WERI-Rb-1 (cell line): ENCODE measurements at regions not wholly inside any gene's neighbourhood (a gene's known extent, or its start where the extent isn't known, plus 50 kb on each side); places are given as distances from the start of the nearest gene placed in this dataset.

ENCODE experiments used
- DNase-seq: peaks from one replicate; pipeline ENCODE4 v3.0.0-alpha.2; 2020
- H3K27ac ChIP-seq: fragments of 250-450 bp; sonication (Bioruptor Pico); 2 replicates; pipeline ENCODE4 v1.5.1; 2020; ENCODE audit warnings: mild to moderate bottlenecking, moderate library complexity
- H3K27me3 ChIP-seq: fragments of 250-450 bp; sonication (Bioruptor Pico); 2 replicates; pipeline ENCODE4 v1.5.1; 2021; ENCODE audit warnings: mild to moderate bottlenecking, low read depth, moderate library complexity; ENCODE audit not compliant: insufficient read depth, severe bottlenecking
- H3K36me3 ChIP-seq: fragments of 250-450 bp; sonication (Bioruptor Pico); 2 replicates; pipeline ENCODE4 v1.5.1; 2020; ENCODE audit warnings: mild to moderate bottlenecking, moderate library complexity
- H3K4me3 ChIP-seq: 2 replicates; pipeline ENCODE4 v1.5.1; 2011; ENCODE audit warnings: low read depth, mild to moderate bottlenecking, control low read depth, low read length
- H3K9me3 ChIP-seq: fragments of 250-450 bp; sonication (Bioruptor Pico); 2 replicates; pipeline ENCODE4 v1.5.1; 2021; ENCODE audit warnings: mild to moderate bottlenecking, moderate library complexity; ENCODE audit not compliant: severe bottlenecking
- TF ChIP-seq, protein P1 (sequence below): IDR thresholded peaks from 2 replicates; pipeline ENCODE4 v1.5.1; 2011; ENCODE audit warnings: low read depth, mild to moderate bottlenecking, control low read depth, inconsistent platforms, low read length

DNA sequence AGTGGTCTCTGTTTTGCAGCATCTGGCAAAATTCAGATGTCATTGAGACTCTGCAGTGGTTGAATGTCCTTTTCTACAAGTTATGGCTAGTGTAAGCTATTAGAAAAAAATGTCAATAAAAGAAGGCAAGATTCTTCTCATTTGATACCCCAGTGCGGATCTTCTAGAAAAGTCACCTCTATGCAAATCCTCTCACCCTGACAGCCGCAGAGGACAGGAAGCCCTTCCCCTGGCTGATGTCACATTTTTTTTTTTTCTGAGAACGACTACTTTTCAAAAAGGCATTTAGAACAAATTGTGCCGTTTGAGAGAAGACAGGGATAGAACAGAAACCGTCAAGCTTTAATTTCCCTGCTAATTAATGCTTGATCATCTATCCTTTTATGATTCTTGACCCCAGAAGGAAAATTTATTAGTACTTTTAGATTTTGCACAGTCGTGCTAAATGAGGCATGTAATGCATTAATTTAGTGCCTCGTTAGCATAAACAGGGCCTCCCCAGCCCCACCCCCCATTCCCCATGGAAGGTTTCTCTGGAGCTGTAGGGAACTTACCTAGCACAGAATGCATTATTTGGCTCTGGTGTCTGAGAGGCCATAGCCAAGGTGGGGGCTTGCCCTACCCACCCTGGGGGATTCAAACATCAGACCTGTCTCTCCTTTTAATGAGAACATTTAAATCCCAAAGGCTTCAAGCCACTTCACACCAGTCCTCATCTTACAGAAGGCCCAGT, 183.8 kb downstream of the OPA1 start:
- no peaks in the 10 kb centered on the region for H3K9me3 ChIP-seq
- TF ChIP-seq, protein P1, sequence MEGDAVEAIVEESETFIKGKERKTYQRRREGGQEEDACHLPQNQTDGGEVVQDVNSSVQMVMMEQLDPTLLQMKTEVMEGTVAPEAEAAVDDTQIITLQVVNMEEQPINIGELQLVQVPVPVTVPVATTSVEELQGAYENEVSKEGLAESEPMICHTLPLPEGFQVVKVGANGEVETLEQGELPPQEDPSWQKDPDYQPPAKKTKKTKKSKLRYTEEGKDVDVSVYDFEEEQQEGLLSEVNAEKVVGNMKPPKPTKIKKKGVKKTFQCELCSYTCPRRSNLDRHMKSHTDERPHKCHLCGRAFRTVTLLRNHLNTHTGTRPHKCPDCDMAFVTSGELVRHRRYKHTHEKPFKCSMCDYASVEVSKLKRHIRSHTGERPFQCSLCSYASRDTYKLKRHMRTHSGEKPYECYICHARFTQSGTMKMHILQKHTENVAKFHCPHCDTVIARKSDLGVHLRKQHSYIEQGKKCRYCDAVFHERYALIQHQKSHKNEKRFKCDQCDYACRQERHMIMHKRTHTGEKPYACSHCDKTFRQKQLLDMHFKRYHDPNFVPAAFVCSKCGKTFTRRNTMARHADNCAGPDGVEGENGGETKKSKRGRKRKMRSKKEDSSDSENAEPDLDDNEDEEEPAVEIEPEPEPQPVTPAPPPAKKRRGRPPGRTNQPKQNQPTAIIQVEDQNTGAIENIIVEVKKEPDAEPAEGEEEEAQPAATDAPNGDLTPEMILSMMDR = no peak
- no peaks in the 10 kb centered on the region for H3K27me3 ChIP-seq
- H3K36me3 ChIP-seq = no peaks in the 10 kb centered on the region
- DNase-seq = no peak
- H3K4me3 ChIP-seq = no peak overlapping the region
- no peak overlapping the region for H3K27ac ChIP-seq

DNA sequence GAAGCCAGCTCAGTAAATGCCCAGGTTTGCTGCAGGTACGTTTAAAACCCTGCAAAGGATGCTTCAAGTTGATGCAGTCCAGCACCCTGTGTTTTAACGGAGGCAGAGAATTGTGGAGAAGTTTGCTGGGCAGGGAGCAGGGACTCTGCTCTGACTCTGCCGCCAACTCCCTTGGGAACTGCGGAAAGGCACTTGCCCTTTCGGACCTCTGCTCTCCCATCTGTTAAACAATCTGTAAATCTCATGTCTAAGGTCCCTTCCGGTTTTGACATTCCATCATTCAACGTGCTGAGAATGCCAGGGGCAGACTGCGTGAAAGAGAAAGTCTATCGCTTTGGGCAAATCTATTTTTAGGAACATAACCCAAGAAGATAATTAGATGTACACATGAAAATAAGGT, 184.5 kb downstream of the OPA1 start:
- Histone ChIP-seq H3K27me3 (no peaks in the 10 kb centered on the region), H3K9me3 (no peaks in the 10 kb centered on the region), H3K27ac (no peak overlapping the region), H3K4me3 (no peak overlapping the region), H3K36me3 (no peaks in the 10 kb centered on the region)
- TF ChIP-seq, protein P1 = no peak
- no peak for DNase-seq

DNA sequence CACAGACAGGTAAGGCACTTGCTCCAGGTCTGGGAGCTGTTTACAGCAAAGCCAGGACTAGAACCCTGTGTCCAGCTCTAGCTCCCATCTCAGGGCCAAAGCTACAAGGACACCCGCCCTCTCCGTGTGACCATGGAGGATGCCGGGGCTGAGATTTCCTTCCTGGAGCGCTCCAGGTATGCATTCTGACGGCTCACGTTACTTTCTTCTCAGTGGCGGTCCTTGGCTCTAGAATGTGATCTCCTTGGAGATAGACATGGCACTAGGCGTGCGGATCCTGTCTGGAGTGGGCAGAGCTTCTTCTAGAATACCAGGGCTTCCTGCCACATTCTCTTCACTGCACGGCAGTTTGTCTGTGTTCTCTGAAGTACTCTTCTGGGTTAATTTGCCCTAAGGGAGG, 185.7 kb downstream of the OPA1 start:
- no peak overlapping the region for H3K27ac ChIP-seq
- no peaks in the 10 kb centered on the region for H3K36me3 ChIP-seq
- TF ChIP-seq, protein P1 = no peak
- no peaks in the 10 kb centered on the region for H3K27me3 ChIP-seq
- H3K4me3 ChIP-seq = no peak overlapping the region
- no peak for DNase-seq
- H3K9me3 ChIP-seq = no peaks in the 10 kb centered on the region

- DNase-seq = no peak
- Histone ChIP-seq H3K27me3 (no peaks in the 10 kb centered on the region), H3K36me3 (no peaks in the 10 kb centered on the region), H3K4me3 (no peak overlapping the region), H3K9me3 (no peaks in the 10 kb centered on the region), H3K27ac (no peak overlapping the region)
- TF ChIP-seq, protein P1 = no peak
Measured at GRCh38 chr3:193779933-193780332, 186.9 kb downstream of the OPA1 start.

DNA sequence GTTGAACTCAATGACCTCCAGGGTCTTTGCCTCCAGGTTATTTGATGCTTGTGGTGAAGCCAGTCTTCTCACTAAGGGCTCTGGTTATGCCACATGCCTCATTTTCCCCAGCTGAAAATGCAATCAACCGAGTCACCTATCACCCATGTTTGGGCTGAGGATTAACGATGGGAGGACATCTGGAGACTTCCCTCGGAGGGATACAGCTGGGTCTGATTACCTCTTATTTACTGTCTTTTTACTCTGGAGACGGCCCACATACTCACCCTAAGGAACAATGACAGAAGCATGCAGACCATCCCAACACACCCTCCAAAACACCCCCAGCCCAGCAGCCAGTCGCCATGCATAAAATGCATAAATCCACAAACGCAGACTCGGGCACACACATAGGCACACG, 187.4 kb downstream of the OPA1 start:
- TF ChIP-seq, protein P1 = no peak
- no peak for DNase-seq
- Histone ChIP-seq H3K9me3 (no peaks in the 10 kb centered on the region), H3K4me3 (no peak overlapping the region), H3K27ac (no peak overlapping the region), H3K36me3 (no peaks in the 10 kb centered on the region), H3K27me3 (no peaks in the 10 kb centered on the region)
